ENCODE measurements at regions not wholly inside any gene's neighbourhood (a gene's known extent, or its start where the extent isn't known, plus 50 kb on each side); places are given as distances from the start of the nearest gene placed in this dataset.

GRCh38 chr4:12691168-12691567 is 793.0 kb downstream of the RAB28 start (continued):
- TF ChIP-seq, protein P1, sequence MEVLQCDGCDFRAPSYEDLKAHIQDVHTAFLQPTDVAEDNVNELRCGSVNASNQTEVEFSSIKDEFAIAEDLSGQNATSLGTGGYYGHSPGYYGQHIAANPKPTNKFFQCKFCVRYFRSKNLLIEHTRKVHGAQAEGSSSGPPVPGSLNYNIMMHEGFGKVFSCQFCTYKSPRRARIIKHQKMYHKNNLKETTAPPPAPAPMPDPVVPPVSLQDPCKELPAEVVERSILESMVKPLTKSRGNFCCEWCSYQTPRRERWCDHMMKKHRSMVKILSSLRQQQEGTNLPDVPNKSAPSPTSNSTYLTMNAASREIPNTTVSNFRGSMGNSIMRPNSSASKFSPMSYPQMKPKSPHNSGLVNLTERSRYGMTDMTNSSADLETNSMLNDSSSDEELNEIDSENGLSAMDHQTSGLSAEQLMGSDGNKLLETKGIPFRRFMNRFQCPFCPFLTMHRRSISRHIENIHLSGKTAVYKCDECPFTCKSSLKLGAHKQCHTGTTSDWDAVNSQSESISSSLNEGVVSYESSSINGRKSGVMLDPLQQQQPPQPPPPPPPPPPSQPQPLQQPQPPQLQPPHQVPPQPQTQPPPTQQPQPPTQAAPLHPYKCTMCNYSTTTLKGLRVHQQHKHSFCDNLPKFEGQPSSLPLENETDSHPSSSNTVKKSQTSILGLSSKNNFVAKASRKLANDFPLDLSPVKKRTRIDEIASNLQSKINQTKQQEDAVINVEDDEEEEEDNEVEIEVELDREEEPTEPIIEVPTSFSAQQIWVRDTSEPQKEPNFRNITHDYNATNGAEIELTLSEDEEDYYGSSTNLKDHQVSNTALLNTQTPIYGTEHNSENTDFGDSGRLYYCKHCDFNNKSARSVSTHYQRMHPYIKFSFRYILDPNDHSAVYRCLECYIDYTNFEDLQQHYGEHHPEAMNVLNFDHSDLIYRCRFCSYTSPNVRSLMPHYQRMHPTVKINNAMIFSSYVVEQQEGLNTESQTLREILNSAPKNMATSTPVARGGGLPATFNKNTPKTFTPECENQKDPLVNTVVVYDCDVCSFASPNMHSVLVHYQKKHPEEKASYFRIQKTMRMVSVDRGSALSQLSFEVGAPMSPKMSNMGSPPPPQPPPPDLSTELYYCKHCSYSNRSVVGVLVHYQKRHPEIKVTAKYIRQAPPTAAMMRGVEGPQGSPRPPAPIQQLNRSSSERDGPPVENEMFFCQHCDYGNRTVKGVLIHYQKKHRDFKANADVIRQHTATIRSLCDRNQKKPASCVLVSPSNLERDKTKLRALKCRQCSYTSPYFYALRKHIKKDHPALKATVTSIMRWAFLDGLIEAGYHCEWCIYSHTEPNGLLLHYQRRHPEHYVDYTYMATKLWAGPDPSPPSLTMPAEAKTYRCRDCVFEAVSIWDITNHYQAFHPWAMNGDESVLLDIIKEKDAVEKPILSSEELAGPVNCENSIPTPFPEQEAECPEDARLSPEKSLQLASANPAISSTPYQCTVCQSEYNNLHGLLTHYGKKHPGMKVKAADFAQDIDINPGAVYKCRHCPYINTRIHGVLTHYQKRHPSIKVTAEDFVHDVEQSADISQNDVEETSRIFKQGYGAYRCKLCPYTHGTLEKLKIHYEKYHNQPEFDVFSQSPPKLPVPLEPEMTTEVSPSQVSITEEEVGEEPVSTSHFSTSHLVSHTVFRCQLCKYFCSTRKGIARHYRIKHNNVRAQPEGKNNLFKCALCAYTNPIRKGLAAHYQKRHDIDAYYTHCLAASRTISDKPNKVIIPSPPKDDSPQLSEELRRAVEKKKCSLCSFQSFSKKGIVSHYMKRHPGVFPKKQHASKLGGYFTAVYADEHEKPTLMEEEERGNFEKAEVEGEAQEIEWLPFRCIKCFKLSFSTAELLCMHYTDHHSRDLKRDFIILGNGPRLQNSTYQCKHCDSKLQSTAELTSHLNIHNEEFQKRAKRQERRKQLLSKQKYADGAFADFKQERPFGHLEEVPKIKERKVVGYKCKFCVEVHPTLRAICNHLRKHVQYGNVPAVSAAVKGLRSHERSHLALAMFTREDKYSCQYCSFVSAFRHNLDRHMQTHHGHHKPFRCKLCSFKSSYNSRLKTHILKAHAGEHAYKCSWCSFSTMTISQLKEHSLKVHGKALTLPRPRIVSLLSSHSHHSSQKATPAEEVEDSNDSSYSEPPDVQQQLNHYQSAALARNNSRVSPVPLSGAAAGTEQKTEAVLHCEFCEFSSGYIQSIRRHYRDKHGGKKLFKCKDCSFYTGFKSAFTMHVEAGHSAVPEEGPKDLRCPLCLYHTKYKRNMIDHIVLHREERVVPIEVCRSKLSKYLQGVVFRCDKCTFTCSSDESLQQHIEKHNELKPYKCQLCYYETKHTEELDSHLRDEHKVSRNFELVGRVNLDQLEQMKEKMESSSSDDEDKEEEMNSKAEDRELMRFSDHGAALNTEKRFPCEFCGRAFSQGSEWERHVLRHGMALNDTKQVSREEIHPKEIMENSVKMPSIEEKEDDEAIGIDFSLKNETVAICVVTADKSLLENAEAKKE (CRISPR knock-in tag; IDR thresholded peaks at IDR 0.05), result no peak
- TF ChIP-seq, protein P2, sequence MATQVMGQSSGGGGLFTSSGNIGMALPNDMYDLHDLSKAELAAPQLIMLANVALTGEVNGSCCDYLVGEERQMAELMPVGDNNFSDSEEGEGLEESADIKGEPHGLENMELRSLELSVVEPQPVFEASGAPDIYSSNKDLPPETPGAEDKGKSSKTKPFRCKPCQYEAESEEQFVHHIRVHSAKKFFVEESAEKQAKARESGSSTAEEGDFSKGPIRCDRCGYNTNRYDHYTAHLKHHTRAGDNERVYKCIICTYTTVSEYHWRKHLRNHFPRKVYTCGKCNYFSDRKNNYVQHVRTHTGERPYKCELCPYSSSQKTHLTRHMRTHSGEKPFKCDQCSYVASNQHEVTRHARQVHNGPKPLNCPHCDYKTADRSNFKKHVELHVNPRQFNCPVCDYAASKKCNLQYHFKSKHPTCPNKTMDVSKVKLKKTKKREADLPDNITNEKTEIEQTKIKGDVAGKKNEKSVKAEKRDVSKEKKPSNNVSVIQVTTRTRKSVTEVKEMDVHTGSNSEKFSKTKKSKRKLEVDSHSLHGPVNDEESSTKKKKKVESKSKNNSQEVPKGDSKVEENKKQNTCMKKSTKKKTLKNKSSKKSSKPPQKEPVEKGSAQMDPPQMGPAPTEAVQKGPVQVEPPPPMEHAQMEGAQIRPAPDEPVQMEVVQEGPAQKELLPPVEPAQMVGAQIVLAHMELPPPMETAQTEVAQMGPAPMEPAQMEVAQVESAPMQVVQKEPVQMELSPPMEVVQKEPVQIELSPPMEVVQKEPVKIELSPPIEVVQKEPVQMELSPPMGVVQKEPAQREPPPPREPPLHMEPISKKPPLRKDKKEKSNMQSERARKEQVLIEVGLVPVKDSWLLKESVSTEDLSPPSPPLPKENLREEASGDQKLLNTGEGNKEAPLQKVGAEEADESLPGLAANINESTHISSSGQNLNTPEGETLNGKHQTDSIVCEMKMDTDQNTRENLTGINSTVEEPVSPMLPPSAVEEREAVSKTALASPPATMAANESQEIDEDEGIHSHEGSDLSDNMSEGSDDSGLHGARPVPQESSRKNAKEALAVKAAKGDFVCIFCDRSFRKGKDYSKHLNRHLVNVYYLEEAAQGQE (IDR thresholded peaks at IDR 0.05; ENCODE audit: unreplicated experiment), result no peak
- TF ChIP-seq NANOG (IDR thresholded peaks at IDR 0.05; ENCODE audit: borderline replicate concordance) (no peak), POLR2AphosphoS5 (IDR thresholded peaks at IDR 0.05; ENCODE audit: low read depth) (no peak), ZNF331 (CRISPR knock-in tag; IDR thresholded peaks at IDR 0.05; ENCODE audit: low read depth) (no peak), ZNF114 (CRISPR knock-in tag; IDR thresholded peaks at IDR 0.05) (no peak), STAT1 (IDR thresholded peaks at IDR 0.05; ENCODE audit: unreplicated experiment) (no peak), ETS1 (IDR thresholded peaks at IDR 0.05) (no peak)
